ENCODE measurements at regions not wholly inside any gene's neighbourhood (a gene's known extent, or its start where the extent isn't known, plus 50 kb on each side); places are given as distances from the start of the nearest gene placed in this dataset.
"Not testable (repeated sequence)": the region's sequence is repeated elsewhere in the genome, so short reads cannot be mapped to it uniquely, and the experiment has no call there.

DNA sequence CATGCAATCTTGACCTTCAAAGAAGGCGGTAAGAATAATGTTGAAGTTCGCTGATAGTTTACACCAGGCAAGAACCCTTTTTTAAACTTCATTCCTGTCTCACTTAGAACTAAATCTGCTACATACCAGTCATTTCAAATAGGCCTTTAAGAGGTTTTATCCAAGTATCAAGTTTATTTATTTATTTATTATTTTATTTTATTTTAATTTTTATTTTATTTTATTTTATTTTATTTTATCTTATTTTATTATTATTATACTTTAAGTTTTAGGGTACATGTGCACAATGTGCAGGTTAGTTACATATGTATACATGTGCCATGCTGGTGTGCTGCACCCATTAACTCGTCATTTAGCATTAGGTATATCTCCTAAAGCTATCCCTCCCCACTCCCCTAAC is 691.6 kb downstream of the ANKRD7 start:
- TF ChIP-seq TAF1, POLR2AphosphoS5 (IDR thresholded peaks at IDR 0.05; ENCODE audit: low read depth, low read length): not testable (repeated sequence)
